Kidney (tissue), 13 donors: ENCODE measurements at regions not wholly inside any gene's neighbourhood (a gene's known extent, or its start where the extent isn't known, plus 50 kb on each side); places are given as distances from the start of the nearest gene placed in this dataset.

Experiments
- DNase-seq, 5 donors: peaks; one replicate each; pipeline ENCODE4 v3.0.0-alpha.2; 2013 to 2020
- FAIRE-seq: peaks from 2 replicates; lab custom pipeline; 2012; peaks lifted over from hg19 to GRCh38; lab: Jason Lieb, UNC
- H3K27ac ChIP-seq, 2 donors: one replicate each; pipeline ENCODE4 v1.7.0; 2013; ENCODE audit warnings: low read depth in 2 of 2, low read length in 2 of 2, inconsistent platforms in 1 of 2
- H3K27me3 ChIP-seq: one replicate; pipeline ENCODE4 v1.7.1; 2013; ENCODE audit warnings: low read length, inconsistent platforms; ENCODE audit not compliant: control insufficient read depth, insufficient read depth
- H3K36me3 ChIP-seq, 3 donors: one replicate each; pipeline versions ENCODE4 v1.7.0 to v1.7.1; 2013; ENCODE audit warnings: low read length in 3 of 3, control low read depth in 1 of 3, inconsistent platforms in 1 of 3; ENCODE audit not compliant: insufficient read depth in 3 of 3, control insufficient read depth in 2 of 3
- H3K4me1 ChIP-seq, 3 donors: one replicate each; pipeline versions ENCODE4 v1.7.0 to v1.7.1; 2013; ENCODE audit warnings: low read length in 3 of 3, inconsistent platforms in 1 of 3, low read depth in 1 of 3; ENCODE audit not compliant: control insufficient read depth in 2 of 3, insufficient read depth in 2 of 3
- H3K4me3 ChIP-seq, 3 donors: one replicate each; pipeline versions ENCODE4 v1.7.0 to v1.8.1; 2013; ENCODE audit warnings: low read length in 3 of 3, control low read depth in 1 of 3, inconsistent platforms in 1 of 3
- H3K9ac ChIP-seq, 3 donors: one replicate each; pipeline versions ENCODE4 v1.7.0 to v1.7.1; 2013; ENCODE audit warnings: low read length in 3 of 3, control low read depth in 1 of 3, inconsistent platforms in 1 of 3
- H3K9me3 ChIP-seq, 3 donors: one replicate each; pipeline versions ENCODE4 v1.7.0 to v1.7.1; 2013; ENCODE audit warnings: low read length in 3 of 3, control low read depth in 1 of 3, inconsistent platforms in 1 of 3; ENCODE audit not compliant: control insufficient read depth in 2 of 3, insufficient read depth in 1 of 3
- CTCF ChIP-seq: IDR thresholded peaks from 3 replicates; pipeline ENCODE4 v1.5.1; 2012; ENCODE audit warnings: mild to moderate bottlenecking, moderate library complexity, borderline replicate concordance; ENCODE audit not compliant: insufficient read depth; ENCODE audit errors: extremely low read depth
- intact Hi-C: fragments of 100-400 bp; cut with DNase I; formaldehyde crosslinking; loops from one replicate; pipeline ENCODE4 v1.11.1; 2022
- donor health status: control.
- donor health status: control.
- donor health status: control.
- donor health status: control.
- donor health status: control.
- donor health status: DM: yes; HTN: yes; CAD: no.
- donor health status: Normal renal cell carcinoma (clear cell type).

GRCh38 chr17:6249732-6250131, 179.6 kb downstream of the WSCD1 start:
- no peaks in the 10 kb centered on the region for H3K9me3 ChIP-seq
- no peaks in the 10 kb centered on the region for H3K4me1 ChIP-seq
- no peak for TF ChIP-seq CTCF
- intact Hi-C loops: no loop called here
- FAIRE-seq (no peak), DNase-seq (peak in 1 of 5 donors; percentile 50)
- H3K4me3 ChIP-seq: no peak overlapping the region
- no peak overlapping the region for H3K27ac ChIP-seq
- H3K9ac ChIP-seq: no peak overlapping the region
- H3K27me3 ChIP-seq: no peaks in the 10 kb centered on the region
- no peaks in the 10 kb centered on the region for H3K36me3 ChIP-seq

DNA sequence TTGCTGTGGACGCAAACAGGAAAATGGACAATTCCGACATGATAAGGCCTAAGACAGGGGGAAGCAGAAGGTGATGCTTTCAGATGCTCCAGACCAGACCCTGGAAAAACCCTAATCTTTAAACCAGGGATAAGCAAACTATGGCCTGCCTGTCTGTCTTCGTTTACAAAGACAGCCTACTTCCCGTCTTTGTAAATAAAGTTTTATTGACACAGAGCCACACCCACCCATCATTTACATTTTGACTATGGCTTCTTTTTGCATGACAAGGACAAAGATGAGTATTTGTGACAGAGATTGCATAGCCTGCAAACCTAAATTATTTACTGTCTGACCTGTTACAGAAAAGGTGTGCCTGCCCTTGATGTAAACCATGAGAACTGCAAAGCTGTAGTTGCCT, 177.9 kb downstream of the WSCD1 start:
- FAIRE-seq (no peak), DNase-seq (no peak)
- Histone ChIP-seq H3K4me1 (no peaks in the 10 kb centered on the region), H3K9me3 (no peaks in the 10 kb centered on the region), H3K27me3 (no peaks in the 10 kb centered on the region), H3K4me3 (no peak overlapping the region), H3K36me3 (no peaks in the 10 kb centered on the region), H3K27ac (no peak overlapping the region), H3K9ac (no peak overlapping the region)
- intact Hi-C loops: no loop called here
- no peak for TF ChIP-seq CTCF

DNA sequence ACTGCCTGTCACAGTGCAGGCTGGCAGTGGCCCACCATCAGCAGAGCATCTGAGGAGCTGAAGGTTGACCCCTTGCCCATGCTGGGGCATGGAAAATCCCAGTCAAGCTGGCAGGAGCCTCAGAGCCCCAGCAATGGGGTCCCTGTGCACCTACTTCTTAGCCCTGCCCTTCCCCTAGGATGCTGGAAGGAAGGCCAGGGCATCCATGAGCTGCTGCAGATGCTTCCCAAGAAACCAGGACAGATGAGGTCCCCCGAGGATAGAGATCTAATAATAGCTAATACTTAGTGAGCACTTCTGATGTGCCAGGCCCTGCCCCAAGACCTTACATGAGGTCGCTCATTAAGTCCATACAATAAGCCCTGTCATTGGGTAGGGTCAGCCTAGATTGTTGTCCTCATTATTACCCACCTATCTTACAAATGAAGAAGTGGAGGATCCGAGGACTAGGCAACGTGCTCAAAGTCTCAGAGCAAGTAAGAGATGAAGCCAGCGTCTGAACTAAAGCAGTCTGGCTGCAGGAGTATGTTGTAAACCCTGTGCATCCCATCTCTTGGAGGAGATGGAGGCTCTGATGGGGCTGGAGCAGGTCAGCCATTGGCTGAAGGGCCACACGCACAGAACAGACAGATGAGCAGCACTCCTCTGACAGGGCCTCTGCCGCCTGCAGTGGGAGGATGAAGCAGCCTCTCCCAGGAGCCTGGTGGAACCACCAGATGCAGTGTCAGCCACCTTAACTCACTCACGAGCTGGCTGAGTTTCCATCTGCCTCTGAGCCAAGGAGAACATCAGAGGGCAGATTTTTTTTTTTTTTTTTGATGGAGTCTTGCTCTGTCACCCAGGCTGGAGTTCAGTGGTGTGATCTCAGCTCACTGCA, 175.4 kb downstream of the WSCD1 start:
- Histone ChIP-seq H3K9ac (no peak overlapping the region), H3K4me3 (no peak overlapping the region), H3K9me3 (no peaks in the 10 kb centered on the region), H3K27me3 (no peaks in the 10 kb centered on the region), H3K27ac (no peak overlapping the region), H3K4me1 (no peaks in the 10 kb centered on the region), H3K36me3 (no peaks in the 10 kb centered on the region)
- FAIRE-seq: no peak
- DNase-seq: no peak
- intact Hi-C loops: no loop called here
- no peak for TF ChIP-seq CTCF
